GM12872 (cell line): ENCODE measurements at regions not wholly inside any gene's neighbourhood (a gene's known extent, or its start where the extent isn't known, plus 50 kb on each side); places are given as distances from the start of the nearest gene placed in this dataset.
A peak's percentile ranks its signal among the peaks of the same experiment; 100 is the strongest.

Experiments
- TF ChIP-seq, protein P1 (sequence below): IDR thresholded peaks from 3 replicates; pipeline ENCODE4 v1.5.1; 2011; ENCODE audit warnings: low read depth, mild to moderate bottlenecking, low read length, moderate library complexity; ENCODE audit not compliant: insufficient read depth

DNA sequence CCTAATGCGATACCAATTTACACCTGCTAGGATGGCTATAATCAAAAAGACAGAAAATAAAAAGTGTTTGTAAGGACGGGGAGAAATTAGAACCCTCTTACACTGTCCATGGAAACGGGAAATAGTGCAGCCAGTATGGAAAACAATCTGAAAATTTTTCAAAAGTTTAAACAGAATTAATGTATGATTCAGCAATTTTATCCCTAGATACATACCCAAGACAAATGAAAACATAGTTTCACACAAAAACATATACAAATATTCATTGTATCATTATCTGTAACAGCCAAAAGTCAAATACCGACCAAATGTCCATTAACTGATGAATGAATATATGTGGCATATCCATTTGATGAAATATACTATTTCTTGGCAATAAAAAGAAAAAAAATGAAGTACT, 313.5 kb upstream of the GYPC start:
- TF ChIP-seq, protein P1, sequence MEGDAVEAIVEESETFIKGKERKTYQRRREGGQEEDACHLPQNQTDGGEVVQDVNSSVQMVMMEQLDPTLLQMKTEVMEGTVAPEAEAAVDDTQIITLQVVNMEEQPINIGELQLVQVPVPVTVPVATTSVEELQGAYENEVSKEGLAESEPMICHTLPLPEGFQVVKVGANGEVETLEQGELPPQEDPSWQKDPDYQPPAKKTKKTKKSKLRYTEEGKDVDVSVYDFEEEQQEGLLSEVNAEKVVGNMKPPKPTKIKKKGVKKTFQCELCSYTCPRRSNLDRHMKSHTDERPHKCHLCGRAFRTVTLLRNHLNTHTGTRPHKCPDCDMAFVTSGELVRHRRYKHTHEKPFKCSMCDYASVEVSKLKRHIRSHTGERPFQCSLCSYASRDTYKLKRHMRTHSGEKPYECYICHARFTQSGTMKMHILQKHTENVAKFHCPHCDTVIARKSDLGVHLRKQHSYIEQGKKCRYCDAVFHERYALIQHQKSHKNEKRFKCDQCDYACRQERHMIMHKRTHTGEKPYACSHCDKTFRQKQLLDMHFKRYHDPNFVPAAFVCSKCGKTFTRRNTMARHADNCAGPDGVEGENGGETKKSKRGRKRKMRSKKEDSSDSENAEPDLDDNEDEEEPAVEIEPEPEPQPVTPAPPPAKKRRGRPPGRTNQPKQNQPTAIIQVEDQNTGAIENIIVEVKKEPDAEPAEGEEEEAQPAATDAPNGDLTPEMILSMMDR = no peak

DNA sequence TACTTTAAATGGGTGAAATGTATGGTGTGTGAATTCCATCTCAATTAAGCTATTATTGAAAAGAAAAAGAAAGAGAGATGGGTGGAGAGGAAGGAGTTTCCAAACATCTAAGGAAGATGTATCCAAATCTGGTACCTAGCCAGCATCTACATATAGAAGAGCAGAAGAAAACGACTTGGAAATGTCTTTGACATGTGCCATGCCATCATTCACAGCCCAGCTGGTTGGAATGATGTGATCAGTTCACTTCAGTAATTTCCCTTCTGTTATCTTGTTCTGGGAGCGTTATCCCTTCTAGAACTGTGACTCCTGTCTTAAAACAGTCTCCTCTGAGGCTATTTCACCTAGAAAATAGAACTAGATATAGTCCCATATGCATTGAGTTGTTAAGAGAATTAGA, 312.8 kb upstream of the GYPC start:
- TF ChIP-seq, protein P1 = no peak

DNA sequence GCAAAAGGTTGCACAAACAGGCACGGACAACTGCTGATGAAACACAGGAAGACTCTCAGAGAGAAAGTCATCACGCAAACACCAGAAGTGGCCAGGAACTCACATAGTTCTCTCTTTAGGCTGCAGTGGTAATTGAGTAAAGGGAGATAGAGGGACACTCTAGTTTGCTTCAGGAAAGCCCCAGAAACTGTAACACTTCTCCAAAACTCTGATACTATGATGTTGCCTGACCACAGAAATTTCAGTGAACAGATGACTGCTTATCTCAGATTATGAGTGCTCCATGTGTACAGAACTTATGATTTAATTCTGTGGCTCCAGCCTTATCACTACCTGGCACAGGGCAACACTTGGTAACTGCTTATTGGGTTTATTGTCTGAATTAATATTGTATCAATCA, 311.5 kb upstream of the GYPC start:
- TF ChIP-seq, protein P1 = no peak

DNA sequence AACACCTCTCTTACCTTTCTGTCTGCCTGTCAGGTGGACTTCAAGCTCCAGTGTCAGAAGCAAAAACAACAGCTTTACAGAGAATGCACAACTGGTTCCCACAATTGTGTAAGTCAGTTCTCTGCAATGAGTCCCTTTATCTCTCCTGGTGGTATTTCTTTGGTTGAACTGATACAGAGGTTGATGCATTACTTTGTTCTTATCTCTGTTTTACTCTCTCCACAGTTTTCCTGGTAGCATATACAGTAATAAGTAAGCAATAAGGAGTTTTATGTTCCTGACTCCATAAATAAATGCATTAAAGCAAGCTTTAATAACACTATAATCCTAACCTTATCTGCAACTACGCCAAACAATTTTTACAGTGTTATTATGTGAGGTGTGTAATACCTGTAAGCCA, 310.3 kb upstream of the GYPC start:
- TF ChIP-seq, protein P1 = no peak

DNA sequence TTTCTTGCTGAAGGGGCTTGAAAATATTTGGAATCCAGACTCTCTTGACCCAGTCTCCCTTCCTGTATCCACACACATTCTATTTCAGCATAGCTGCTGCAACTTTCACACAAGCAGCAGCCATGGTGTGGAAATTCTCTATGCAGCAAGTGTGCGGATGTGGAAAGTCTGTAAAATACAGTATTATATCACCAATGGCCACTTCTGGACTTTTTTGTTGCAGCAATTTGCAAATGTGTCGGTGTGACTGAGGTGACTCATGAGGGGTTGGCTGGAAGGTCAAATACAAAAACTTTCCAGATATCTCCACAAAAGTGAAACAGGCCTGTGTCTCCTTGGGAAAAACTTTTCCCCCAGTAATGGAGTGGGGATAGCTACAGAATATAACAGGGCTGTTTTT, 299.3 kb upstream of the GYPC start:
- TF ChIP-seq, protein P1 = no peak

DNA sequence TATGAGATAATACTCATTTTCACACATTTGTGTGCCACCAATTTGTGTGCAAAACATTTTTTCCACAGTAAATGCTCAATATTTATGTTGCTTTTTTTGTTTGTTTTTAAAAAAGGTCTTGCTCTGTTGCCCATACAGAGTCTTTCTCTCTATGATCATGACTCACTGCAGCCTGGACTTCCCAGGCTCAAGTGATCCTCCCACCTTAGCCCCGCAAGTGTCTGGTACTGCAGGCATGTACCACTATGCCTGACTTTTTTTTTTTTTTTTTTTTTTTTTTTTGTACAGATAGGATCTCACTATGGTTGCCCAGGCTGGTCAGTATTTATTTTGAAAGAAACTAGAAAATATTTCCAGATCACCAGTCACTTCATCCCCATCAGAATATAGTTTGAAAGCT, 297.8 kb upstream of the GYPC start:
- TF ChIP-seq, protein P1 = no peak

DNA sequence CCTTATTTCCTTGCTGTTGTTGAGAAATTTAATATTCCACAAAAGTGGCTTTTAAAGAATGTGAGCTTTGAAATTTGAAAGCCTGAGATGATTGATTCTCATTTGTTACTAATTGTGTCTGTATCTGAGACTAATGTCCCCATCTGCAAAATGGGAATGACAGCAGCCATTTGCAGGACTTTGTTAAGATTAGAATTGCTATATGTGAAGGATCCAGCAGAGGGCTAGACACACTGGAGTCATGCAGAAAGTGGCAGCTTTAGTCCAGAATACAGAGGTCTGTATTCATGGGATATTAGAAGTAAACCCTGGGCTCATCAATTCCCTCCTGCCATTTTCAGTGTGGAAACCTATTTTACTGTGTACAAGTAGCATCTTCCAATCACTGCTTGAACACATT, 296.5 kb upstream of the GYPC start:
- TF ChIP-seq, protein P1 = peak; percentile 58

DNA sequence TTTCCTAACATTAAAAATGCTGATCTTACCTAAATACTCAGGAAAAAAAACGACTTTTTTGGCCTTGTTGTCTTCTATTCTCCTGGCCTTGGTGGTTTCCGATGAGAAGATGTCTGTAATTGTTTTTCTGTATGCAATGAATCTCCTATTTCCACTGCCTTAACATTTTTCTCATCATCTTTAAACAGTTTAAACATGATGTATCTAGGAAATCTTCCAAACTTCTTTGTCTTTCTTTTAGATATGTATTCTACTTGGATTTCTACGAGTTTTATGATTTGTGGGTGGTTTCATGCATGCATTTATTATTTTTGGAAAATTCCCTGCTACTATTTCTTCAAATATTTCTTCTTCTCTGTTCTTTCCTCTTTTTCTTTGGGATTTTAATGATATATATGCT, 288.6 kb upstream of the GYPC start:
- TF ChIP-seq, protein P1 = no peak
